GM23248 (cell line): ENCODE measurements at regions not wholly inside any gene's neighbourhood (a gene's known extent, or its start where the extent isn't known, plus 50 kb on each side); places are given as distances from the start of the nearest gene placed in this dataset.

ENCODE experiments used
- EZH2 ChIP-seq: fragments of 200-600 bp; sonication (generic); IDR thresholded peaks from 2 replicates; pipeline ENCODE4 v1.6.1; 2018; ENCODE audit warnings: antibody characterized with exemption, mild to moderate bottlenecking; ENCODE audit not compliant: insufficient read depth, poor library complexity, severe bottlenecking
- EZH2phosphoT487 ChIP-seq: fragments of 200-600 bp; sonication (generic); IDR thresholded peaks from 2 replicates; pipeline ENCODE4 v1.6.1; 2018; ENCODE audit warnings: antibody characterized with exemption, moderate library complexity, mild to moderate bottlenecking, low read depth; ENCODE audit not compliant: insufficient read depth

DNA sequence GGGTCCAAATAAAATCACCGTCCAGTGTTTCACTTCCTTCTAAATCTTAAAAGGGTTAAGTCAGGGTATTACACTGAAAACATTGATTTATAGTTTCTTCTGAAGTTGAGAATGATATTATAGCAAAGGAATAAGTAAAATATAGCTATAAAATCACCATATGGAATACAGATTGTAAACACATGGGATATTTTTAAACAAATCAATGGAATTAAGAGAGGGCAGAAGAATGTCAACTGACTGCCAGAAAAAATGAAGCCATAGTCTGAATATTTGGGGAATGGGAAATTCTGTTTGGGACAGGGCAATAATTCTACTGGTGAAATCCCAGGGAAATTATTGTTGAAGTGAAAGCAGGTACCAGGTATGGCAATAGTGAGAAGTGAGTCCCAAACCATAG, 664.6 kb downstream of the NCAM2 start:
- TF ChIP-seq EZH2phosphoT487 = no peak
- TF ChIP-seq EZH2 = no peak
